Astrocyte (in vitro differentiated cells and primary cell): ENCODE measurements at regions not wholly inside any gene's neighbourhood (a gene's known extent, or its start where the extent isn't known, plus 50 kb on each side); places are given as distances from the start of the nearest gene placed in this dataset.

Experiments
- DNase-seq: peaks from one replicate; pipeline ENCODE4 v3.0.0-alpha.2; 2010; ENCODE audit warnings: low read depth
- FAIRE-seq: peaks from 2 replicates; lab custom pipeline; 2011; peaks lifted over from hg19 to GRCh38; lab: Jason Lieb, UNC
- H2AFZ ChIP-seq: 2 replicates; pipeline ENCODE4 v1.6.0; 2012; ENCODE audit warnings: low read depth, low read length, inconsistent platforms
- H3K27ac ChIP-seq: 2 replicates; pipeline ENCODE4 v1.5.1; 2011; ENCODE audit warnings: low read depth, low read length, inconsistent platforms
- H3K27me3 ChIP-seq: 2 replicates; pipeline ENCODE4 v1.6.0; 2011; ENCODE audit warnings: low read length, inconsistent platforms; ENCODE audit not compliant: insufficient read depth
- H3K36me3 ChIP-seq: 2 replicates; pipeline ENCODE4 v1.5.1; 2011; ENCODE audit warnings: low read length, inconsistent platforms; ENCODE audit not compliant: insufficient read depth
- H3K4me1 ChIP-seq: 2 replicates; pipeline ENCODE4 v1.5.1; 2011; ENCODE audit warnings: low read length, inconsistent platforms; ENCODE audit not compliant: insufficient read depth
- H3K4me2 ChIP-seq: 2 replicates; pipeline ENCODE4 v1.6.0; 2012; ENCODE audit warnings: low read length, inconsistent platforms
- H3K4me3 ChIP-seq: 2 replicates; pipeline ENCODE4 v1.5.1; 2011; ENCODE audit warnings: low read depth, mild to moderate bottlenecking, low read length, inconsistent platforms; ENCODE audit not compliant: insufficient read depth
- H3K79me2 ChIP-seq: 2 replicates; pipeline ENCODE4 v1.6.0; 2012; ENCODE audit warnings: mild to moderate bottlenecking, low read length, inconsistent platforms; ENCODE audit not compliant: insufficient read depth
- H3K9ac ChIP-seq: 2 replicates; pipeline ENCODE4 v1.6.0; 2012; ENCODE audit warnings: mild to moderate bottlenecking, low read length, inconsistent platforms
- H3K9me3 ChIP-seq: 2 replicates; pipeline ENCODE4 v1.5.1; 2012; ENCODE audit warnings: low read depth, mild to moderate bottlenecking, low read length, inconsistent platforms; ENCODE audit not compliant: insufficient read depth
- H4K20me1 ChIP-seq: 2 replicates; pipeline ENCODE4 v1.6.0; 2012; ENCODE audit warnings: low read length, inconsistent platforms; ENCODE audit not compliant: insufficient read depth
- H3K27ac Mint-ChIP-seq: one replicate; pipeline ENCODE4 v1.8.0; 2021; ENCODE audit warnings: mild to moderate bottlenecking, mixed read lengths; ENCODE audit not compliant: unreplicated experiment
- H3K27me3 Mint-ChIP-seq: one replicate; pipeline ENCODE4 v1.8.0; 2021; ENCODE audit warnings: low read depth, mixed read lengths; ENCODE audit not compliant: unreplicated experiment
- H3K36me3 Mint-ChIP-seq: one replicate; pipeline ENCODE4 v1.8.0; 2021; ENCODE audit warnings: low read depth, mixed read lengths; ENCODE audit not compliant: unreplicated experiment
- H3K4me1 Mint-ChIP-seq: one replicate; pipeline ENCODE4 v1.8.0; 2021; ENCODE audit warnings: low read depth, mixed read lengths; ENCODE audit not compliant: unreplicated experiment
- H3K4me3 Mint-ChIP-seq: one replicate; pipeline ENCODE4 v1.8.0; 2021; ENCODE audit warnings: mild to moderate bottlenecking, moderate library complexity, mixed read lengths; ENCODE audit not compliant: unreplicated experiment
- H3K9me3 Mint-ChIP-seq: one replicate; pipeline ENCODE4 v1.8.0; 2021; ENCODE audit warnings: mild to moderate bottlenecking, mixed read lengths; ENCODE audit not compliant: unreplicated experiment
- CTCF ChIP-seq: IDR thresholded peaks from 2 replicates; pipeline ENCODE4 v1.5.1; 2011; ENCODE audit warnings: low read depth, mild to moderate bottlenecking, inconsistent platforms, low read length, moderate library complexity; ENCODE audit not compliant: insufficient read depth
- EZH2 ChIP-seq: IDR thresholded peaks from 2 replicates; pipeline ENCODE4 v1.6.1; 2012; ENCODE audit warnings: mild to moderate bottlenecking, low read length, inconsistent platforms; ENCODE audit not compliant: insufficient read depth

GRCh38 chr5:124044613-124045012 is 532.6 kb downstream of the CSNK1G3 start:
- H3K4me3 Mint-ChIP-seq: no peak overlapping the region
- H3K79me2 ChIP-seq: no peaks in the 10 kb centered on the region
- H3K9me3 ChIP-seq: no peaks in the 10 kb centered on the region
- no peak overlapping the region for H3K27ac Mint-ChIP-seq
- no peak for FAIRE-seq
- H3K36me3 Mint-ChIP-seq: no peaks in the 10 kb centered on the region
- H3K9me3 Mint-ChIP-seq: no peaks in the 10 kb centered on the region
- no peaks in the 10 kb centered on the region for H3K36me3 ChIP-seq
- H3K4me2 ChIP-seq: no peak overlapping the region
- H3K27me3 ChIP-seq: no peaks in the 10 kb centered on the region
- no peak overlapping the region for H3K9ac ChIP-seq
- no peak overlapping the region for H3K4me3 ChIP-seq
- TF ChIP-seq CTCF: no peak
- TF ChIP-seq EZH2: no peak
- H3K27ac ChIP-seq: no peak overlapping the region
- peaks cover 4% of the 10 kb centered on the region for H3K4me1 ChIP-seq
- H2AFZ ChIP-seq: no peak overlapping the region
- no peaks in the 10 kb centered on the region for H4K20me1 ChIP-seq
- no peak for DNase-seq
- H3K4me1 Mint-ChIP-seq: peaks cover 3% of the 10 kb centered on the region
- H3K27me3 Mint-ChIP-seq: no peaks in the 10 kb centered on the region

GRCh38 chr5:124043456-124043855 is 531.5 kb downstream of the CSNK1G3 start:
- Histone ChIP-seq H3K4me1 (peaks cover 4% of the 10 kb centered on the region), H3K27me3 (no peaks in the 10 kb centered on the region), H2AFZ (no peak overlapping the region), H4K20me1 (no peaks in the 10 kb centered on the region), H3K4me3 (no peak overlapping the region), H3K36me3 (no peaks in the 10 kb centered on the region), H3K4me2 (no peak overlapping the region), H3K27ac (no peak overlapping the region), H3K79me2 (no peaks in the 10 kb centered on the region), H3K9me3 (no peaks in the 10 kb centered on the region), H3K9ac (no peak overlapping the region)
- DNase-seq (no peak), FAIRE-seq (no peak)
- Mint-ChIP-seq H3K9me3 (no peaks in the 10 kb centered on the region), H3K27me3 (no peaks in the 10 kb centered on the region), H3K36me3 (no peaks in the 10 kb centered on the region), H3K4me1 (peaks cover 3% of the 10 kb centered on the region), H3K4me3 (no peak overlapping the region), H3K27ac (no peak overlapping the region)
- no peak for TF ChIP-seq EZH2
- TF ChIP-seq CTCF: no peak

GRCh38 chr5:124040799-124041198 is 528.8 kb downstream of the CSNK1G3 start:
- Histone ChIP-seq H3K4me2 (no peak overlapping the region), H4K20me1 (no peaks in the 10 kb centered on the region), H3K79me2 (no peaks in the 10 kb centered on the region), H3K27me3 (no peaks in the 10 kb centered on the region), H2AFZ (no peak overlapping the region), H3K9ac (no peak overlapping the region), H3K27ac (no peak overlapping the region), H3K4me3 (no peak overlapping the region), H3K4me1 (peaks cover 4% of the 10 kb centered on the region), H3K36me3 (no peaks in the 10 kb centered on the region), H3K9me3 (no peaks in the 10 kb centered on the region)
- H3K4me3 Mint-ChIP-seq: no peak overlapping the region
- FAIRE-seq (no peak), DNase-seq (peak; percentile 93)
- H3K27ac Mint-ChIP-seq: no peak overlapping the region
- H3K27me3 Mint-ChIP-seq: no peaks in the 10 kb centered on the region
- no peak for TF ChIP-seq CTCF
- H3K36me3 Mint-ChIP-seq: no peaks in the 10 kb centered on the region
- H3K9me3 Mint-ChIP-seq: peaks cover 3% of the 10 kb centered on the region
- peaks cover under 1% of the 10 kb centered on the region for H3K4me1 Mint-ChIP-seq
